ENCODE measurements at regions not wholly inside any gene's neighbourhood (a gene's known extent, or its start where the extent isn't known, plus 50 kb on each side); places are given as distances from the start of the nearest gene placed in this dataset.

DNA sequence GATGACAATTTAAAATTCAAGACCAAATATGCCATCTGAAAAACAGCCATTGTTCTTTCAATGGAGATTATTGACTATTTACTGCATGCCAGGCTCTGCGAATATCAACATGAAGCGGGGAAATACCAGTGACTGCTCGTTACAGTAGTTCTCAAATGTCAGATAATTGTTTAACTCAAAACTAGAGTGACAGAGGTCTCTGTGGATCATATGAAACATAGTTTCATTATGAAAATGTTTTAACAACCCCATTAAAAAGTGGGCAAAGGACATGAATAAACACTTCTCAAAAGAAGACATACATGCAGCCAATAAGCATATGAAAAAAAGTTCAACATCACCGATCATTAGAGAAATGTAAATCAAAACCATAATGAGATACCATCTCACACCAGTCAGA lies 50.0 kb upstream of the GPR149 start:
- Histone ChIP-seq H3K9me2 (ENCODE audit: insufficient read depth) (no peaks in the 10 kb centered on the region), H3K27me3 (ENCODE audit: insufficient read depth, low read depth) (no peaks in the 10 kb centered on the region), H3K36me3 (ENCODE audit: low read depth) (no peaks in the 10 kb centered on the region), H3K79me2 (ENCODE audit: low read depth) (no peaks in the 10 kb centered on the region), H3K9me3 (ENCODE audit: insufficient read depth, low read depth) (no peaks in the 10 kb centered on the region), H3K4me3 (no peak overlapping the region), H2AFZ (no peak overlapping the region), H4K20me1 (ENCODE audit: insufficient read depth) (no peaks in the 10 kb centered on the region), H3K4me1 (replicated peaks; ENCODE audit: insufficient read depth) (no peaks in the 10 kb centered on the region), H3F3A (ENCODE audit: insufficient read depth, low read depth) (no peaks in the 10 kb centered on the region), H3K4me2 (no peak overlapping the region), H3K27ac (no peak overlapping the region)
- no peak for DNase-seq
- intact Hi-C loops (cut with micrococcal nuclease; ENCODE audit: unreplicated experiment), result no loop called here
- ChIA-PET POLR2A (ENCODE audit: unreplicated experiment) (no interaction called here), CTCF (no interaction called here)
- no peak for TF ChIP-seq EZH2 (IDR thresholded peaks at IDR 0.05; ENCODE audit: low read depth)
- BruUV-seq (replicated peaks), result no TSS peak

All from PC-9 (cell line).